HTR-8/SVneo (cell line): ENCODE measurements at regions not wholly inside any gene's neighbourhood (a gene's known extent, or its start where the extent isn't known, plus 50 kb on each side); places are given as distances from the start of the nearest gene placed in this dataset.
A peak's percentile ranks its signal among the peaks of the same experiment; 100 is the strongest.

ENCODE experiments used
- DNase-seq: peaks from one replicate; pipeline ENCODE4 v3.0.0; 2011; ENCODE audit warnings: low spot score, mixed read lengths; ENCODE audit not compliant: insufficient read length
- FAIRE-seq: peaks from 2 replicates; lab custom pipeline; 2011; peaks lifted over from hg19 to GRCh38; lab: Jason Lieb, UNC

- no peak for FAIRE-seq
- DNase-seq = no peak
Measured at GRCh38 chr4:23741681-23742191, 148.1 kb downstream of the PPARGC1A start.

DNA sequence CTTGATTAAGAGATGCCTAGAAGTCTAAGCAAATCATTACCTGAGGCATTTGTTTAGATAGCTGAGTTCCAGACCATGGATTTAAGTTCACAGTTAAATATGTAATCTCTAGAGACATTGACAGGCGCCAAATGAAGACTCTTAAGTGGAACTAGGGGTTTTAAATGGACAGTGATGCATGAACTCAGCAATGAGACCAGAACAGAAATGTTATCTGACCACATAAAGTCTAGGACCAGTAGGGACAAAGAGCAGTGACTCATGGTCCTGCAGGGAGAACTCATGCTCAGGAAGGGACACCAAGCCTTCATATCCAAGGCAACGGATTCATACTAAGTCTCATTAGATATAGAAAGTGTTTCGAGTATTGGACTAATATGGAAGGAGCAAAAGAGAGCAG is 152.3 kb downstream of the PPARGC1A start:
- no peak for FAIRE-seq

GRCh38 chr4:23736466-23736865 is 153.4 kb downstream of the PPARGC1A start:
- no peak for FAIRE-seq

More for the DNA sequence above, 152.3 kb downstream of the PPARGC1A start:
- no peak for DNase-seq

DNA sequence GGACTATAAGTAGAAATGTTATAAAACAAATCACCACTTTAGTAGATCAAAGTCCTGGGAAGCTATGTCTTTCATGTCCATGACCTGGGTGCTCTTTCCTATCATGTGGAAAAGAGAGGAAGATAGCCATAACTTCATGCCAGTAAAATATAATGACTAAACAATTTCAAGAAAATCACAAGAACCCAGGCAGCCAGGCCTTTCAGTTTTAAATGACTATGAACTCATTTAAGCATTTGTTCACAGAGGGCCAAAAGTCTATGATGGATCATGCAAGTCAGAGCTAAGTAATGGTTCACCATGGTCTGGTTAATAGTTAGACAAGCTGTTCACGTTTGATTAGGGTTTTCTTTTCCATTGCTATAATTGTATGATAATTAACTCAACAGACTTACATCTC is 155.8 kb downstream of the PPARGC1A start:
- DNase-seq (no peak), FAIRE-seq (no peak)

More at GRCh38 chr4:23736466-23736865, 153.4 kb downstream of the PPARGC1A start:
- no peak for DNase-seq

DNA sequence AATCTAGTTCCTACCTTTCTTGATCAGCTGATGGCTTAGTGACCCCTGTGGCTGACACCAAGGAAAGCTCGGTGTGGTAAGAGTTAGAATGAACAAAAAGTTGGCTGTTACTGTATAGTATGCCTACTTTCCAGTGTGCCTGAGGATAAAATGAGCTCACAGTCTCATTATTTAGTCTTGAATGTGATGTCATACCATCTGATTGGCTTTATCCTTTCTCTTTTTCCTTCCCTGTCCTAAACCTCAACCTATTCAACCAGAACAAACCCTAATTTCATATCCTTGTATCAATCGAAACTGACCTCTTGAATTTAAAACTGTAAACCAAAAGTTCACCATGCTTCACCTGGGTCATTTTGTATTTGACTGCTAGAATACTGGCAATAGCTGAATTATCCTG is 156.4 kb downstream of the PPARGC1A start:
- DNase-seq (no peak), FAIRE-seq (no peak)

GRCh38 chr4:23730998-23731397 is 158.8 kb downstream of the PPARGC1A start:
- FAIRE-seq = no peak
- no peak for DNase-seq

GRCh38 chr4:23728971-23729370 is 160.9 kb downstream of the PPARGC1A start:
- DNase-seq = no peak
- no peak for FAIRE-seq

DNA sequence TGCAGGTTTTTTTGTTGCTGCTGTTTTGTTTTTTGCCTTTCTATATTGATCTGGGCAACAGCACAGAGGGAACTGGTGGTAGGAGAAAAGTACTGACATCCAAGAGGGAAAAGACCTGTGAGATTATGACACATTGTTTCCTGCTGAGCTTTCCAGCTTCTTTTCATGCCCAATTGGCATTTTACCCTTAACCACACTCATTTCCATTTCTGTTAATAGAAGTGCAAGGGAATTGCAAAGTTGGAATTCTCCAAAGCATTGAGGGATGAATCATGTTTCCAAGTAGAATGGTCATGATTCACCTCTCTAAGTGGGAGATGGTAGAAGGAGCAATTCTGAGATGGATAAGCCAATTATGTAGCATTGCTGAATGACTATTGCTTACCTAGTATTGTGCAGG is 161.5 kb downstream of the PPARGC1A start:
- FAIRE-seq (peak; percentile 68), DNase-seq (peak; percentile 81)

- FAIRE-seq (no peak), DNase-seq (no peak)
Measured at GRCh38 chr4:23720556-23720955, 169.3 kb downstream of the PPARGC1A start.

DNA sequence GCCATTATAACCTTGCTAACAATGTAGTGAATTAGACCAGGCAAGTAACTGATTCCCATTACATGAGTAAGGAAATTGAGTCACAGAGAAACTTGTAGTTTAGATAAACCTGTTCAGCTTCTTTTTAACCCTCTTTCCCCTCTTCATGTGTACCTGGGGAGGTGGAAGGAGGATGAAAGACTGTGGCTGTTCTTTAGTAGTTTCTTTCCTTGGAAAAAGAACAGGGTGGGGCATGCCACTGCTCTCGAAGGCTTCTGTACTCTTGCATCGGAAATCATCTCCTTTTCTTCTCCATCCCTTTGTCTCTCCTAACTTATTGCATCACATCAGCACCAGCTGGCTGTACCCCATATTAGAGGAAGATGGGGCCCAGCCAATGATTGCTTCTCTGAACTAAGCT is 171.4 kb downstream of the PPARGC1A start:
- FAIRE-seq = no peak

DNA sequence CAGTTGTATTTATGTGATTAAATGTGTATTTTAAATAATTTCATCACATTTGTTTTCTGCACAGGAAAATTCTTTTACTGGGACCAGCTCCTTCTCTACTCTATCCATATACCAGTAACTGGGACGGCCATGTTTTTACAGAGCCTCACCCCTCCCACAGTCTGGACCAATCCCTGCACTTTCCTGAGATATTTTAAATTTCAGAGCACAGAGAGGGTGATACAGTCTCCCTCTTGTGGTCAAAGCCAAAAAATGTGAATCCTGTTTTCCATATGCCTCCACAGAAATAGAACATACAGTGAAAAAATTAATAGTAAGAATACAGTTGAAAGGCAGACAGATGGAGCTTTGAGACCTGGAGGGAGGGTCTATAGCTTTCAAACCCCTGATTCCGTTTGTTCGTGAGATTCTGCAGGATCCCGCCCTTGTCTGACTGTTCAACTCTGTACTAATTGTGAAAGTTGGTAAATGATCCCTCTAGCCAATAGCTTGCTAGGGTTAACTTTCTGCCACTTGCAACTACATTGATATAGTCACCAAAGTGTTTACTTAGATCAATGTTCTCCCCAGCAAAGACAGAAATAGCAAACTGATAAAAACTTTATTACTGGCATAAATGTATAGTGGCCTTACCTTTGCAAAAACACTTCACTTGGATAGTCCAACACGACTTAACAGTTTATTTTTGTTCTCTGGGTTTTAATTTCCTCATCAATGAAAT is 172.2 kb downstream of the PPARGC1A start:
- DNase-seq (peak; percentile 21), FAIRE-seq (no peak)

More for the DNA sequence above, 171.4 kb downstream of the PPARGC1A start:
- no peak for DNase-seq

DNA sequence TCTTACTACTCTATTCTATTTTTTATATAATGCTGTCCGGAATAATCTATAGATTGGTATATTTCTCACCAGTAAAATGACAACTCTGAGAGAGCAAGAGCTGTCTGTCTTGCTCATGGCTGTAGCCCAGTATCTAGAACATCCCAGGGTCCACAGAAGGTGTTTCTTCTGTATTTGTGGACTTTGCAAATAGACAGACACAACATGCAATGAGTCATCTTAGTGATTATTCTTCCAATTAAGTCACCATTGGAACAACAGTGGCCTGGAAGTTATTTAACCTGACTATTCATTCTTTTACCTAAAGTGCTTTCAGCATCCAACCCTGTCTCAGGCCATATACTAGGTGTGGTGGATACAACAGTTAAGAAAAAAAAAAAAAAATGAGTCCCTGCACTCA is 179.5 kb downstream of the PPARGC1A start:
- no peak for FAIRE-seq
- no peak for DNase-seq

- DNase-seq (no peak), FAIRE-seq (no peak)
Measured at GRCh38 chr4:23707652-23708026, 182.2 kb downstream of the PPARGC1A start.

DNA sequence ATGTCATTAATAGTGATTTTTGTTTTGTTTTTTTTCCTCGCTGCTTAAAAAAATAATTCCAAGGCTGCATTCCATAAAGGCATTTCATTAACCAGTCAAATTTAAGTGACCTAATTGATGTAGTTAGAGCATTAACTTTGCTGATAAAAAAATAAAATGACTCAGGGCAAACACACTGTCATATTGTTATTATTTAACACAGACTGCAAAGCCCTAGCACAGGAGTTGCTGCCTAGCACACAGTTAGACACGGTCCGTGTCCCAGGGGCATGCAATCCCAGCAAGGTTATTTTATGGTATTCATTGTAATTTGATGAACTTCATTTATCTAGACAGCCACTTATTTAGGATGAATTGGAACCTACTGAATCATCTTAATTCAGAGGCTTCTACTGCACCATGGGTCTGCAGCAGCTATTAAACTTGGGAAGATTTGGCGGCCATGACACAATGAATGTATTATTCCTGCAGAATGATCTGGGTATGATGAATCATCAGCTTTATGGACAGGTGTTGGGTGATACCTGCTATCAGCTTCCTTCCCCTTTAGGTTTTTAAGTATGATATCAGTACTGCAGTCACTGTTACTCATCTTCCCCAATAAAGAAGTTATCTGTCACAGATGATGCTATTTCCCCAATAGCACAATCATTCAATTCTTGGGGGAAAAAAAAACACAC is 182.7 kb downstream of the PPARGC1A start:
- no peak for DNase-seq
- FAIRE-seq = no peak

- no peak for DNase-seq
- no peak for FAIRE-seq
Measured at GRCh38 chr4:23700197-23700596, 189.7 kb downstream of the PPARGC1A start.

- DNase-seq (no peak), FAIRE-seq (no peak)
Measured at GRCh38 chr4:23697722-23698121, 192.1 kb downstream of the PPARGC1A start.

GRCh38 chr4:23697001-23697528 is 192.8 kb downstream of the PPARGC1A start:
- no peak for DNase-seq
- no peak for FAIRE-seq

DNA sequence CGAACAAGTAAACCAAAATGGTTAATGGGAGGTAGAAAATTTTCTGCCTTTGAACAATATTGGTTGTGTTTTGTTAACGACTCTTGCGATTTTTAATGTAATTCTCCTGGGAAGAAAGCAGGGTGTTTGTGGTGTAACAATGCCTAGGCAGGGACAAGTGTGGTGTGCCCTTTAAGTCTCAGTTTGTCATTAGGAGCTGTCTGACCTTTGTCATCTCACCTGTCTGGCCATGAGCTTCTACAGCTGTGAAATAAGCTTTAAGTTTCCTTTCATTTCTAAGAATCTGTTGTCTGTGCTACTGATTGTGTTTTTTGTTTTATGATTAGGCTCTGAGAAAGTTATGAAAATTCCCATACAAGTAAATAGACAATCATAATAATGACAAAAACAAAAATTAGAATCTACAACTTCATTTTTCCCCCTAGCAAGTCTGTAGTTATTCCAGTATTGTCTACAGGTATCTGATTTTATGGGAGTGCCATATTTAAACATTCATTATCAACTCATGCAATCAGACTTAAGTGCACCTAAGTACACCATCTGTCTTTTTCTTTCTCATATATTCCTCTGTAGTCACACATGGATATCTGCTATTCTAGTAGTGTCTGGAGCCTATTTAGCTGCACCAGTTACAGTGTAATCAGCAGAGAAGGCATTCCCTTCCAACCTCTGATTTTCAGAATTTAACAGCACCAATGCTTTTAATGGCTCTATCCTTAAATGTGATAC is 203.5 kb downstream of the PPARGC1A start:
- DNase-seq (no peak), FAIRE-seq (no peak)

- no peak for FAIRE-seq
- no peak for DNase-seq
Measured at GRCh38 chr4:23685471-23685870, 204.4 kb downstream of the PPARGC1A start.

DNA sequence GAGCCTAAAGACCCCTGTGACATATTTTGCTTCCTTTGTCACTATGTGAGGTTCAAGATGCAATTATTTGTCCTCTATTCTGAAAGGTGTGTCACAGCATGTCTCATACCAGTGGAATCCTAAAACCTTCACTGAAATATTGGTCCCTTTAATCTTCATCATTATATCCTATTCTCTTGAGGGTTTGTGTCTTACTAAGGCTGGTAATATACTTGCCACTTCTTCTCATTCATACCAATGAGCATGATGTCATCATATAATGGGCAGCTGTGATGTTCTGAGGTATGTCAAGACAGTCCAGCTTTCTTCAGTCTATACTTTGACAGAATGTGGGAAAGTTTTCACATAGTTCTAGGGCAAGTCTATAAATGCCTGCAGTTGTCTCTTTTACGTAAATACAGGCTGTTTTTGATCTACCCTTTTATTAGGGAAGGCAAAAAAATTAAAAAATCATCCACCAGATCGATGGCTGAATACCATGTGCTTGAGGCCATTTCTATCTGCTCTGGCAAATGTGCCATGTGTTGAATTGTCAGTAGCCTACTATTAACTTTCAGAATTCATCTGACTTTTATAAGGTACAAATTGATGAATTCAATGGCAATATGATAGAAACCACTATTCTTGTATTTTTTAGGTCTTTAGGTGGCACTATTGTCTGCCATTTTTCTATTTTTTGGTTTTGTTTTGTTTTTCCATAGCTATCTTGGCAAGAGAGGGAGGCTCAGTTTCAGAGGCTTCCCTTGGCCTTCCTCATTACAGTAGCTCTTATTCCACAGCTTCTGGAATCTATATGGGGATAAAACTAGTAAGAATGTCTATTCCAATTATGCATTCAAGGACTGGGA is 209.0 kb downstream of the PPARGC1A start:
- FAIRE-seq = no peak
- no peak for DNase-seq
